ENCODE measurements at regions not wholly inside any gene's neighbourhood (a gene's known extent, or its start where the extent isn't known, plus 50 kb on each side); places are given as distances from the start of the nearest gene placed in this dataset.

- TF ChIP-seq, protein P1, sequence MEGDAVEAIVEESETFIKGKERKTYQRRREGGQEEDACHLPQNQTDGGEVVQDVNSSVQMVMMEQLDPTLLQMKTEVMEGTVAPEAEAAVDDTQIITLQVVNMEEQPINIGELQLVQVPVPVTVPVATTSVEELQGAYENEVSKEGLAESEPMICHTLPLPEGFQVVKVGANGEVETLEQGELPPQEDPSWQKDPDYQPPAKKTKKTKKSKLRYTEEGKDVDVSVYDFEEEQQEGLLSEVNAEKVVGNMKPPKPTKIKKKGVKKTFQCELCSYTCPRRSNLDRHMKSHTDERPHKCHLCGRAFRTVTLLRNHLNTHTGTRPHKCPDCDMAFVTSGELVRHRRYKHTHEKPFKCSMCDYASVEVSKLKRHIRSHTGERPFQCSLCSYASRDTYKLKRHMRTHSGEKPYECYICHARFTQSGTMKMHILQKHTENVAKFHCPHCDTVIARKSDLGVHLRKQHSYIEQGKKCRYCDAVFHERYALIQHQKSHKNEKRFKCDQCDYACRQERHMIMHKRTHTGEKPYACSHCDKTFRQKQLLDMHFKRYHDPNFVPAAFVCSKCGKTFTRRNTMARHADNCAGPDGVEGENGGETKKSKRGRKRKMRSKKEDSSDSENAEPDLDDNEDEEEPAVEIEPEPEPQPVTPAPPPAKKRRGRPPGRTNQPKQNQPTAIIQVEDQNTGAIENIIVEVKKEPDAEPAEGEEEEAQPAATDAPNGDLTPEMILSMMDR (IDR thresholded peaks at IDR 0.05): no peak
- TF ChIP-seq REST (IDR thresholded peaks at IDR 0.05; ENCODE audit: insufficient read depth in 1 of 2, low read depth in 2 of 2, low read length in 1 of 2) (no peak), POLR2AphosphoS5 (IDR thresholded peaks at IDR 0.05; ENCODE audit: low read depth, low read length) (no peak)
Measured at GRCh38 chr5:68419081-68419636, 203.6 kb downstream of the PIK3R1 start.
